AML-193 (cell line): ENCODE measurements at regions not wholly inside any gene's neighbourhood (a gene's known extent, or its start where the extent isn't known, plus 50 kb on each side); places are given as distances from the start of the nearest gene placed in this dataset.

ENCODE experiments used
- DNase-seq, 2 experiments: peaks; one replicate each; lab custom pipeline; 2025; lab: John Stamatoyannopoulos, UW

- no peak for DNase-seq
Observed at GRCh38 chr7:125033506-125033905, 103.9 kb upstream of the POT1 start.

- no peak for DNase-seq
Observed at GRCh38 chr7:125032943-125033342, 103.3 kb upstream of the POT1 start.

GRCh38 chr7:125030756-125031387 is 101.2 kb upstream of the POT1 start:
- no peak for DNase-seq

- DNase-seq, result no peak
Observed at GRCh38 chr7:125025620-125026019, 96.0 kb upstream of the POT1 start.

- no peak for DNase-seq
Observed at GRCh38 chr7:125020801-125021200, 91.2 kb upstream of the POT1 start.

GRCh38 chr7:125010540-125010939 is 80.9 kb upstream of the POT1 start:
- no peak for DNase-seq

GRCh38 chr7:124996778-124997177 is 67.2 kb upstream of the POT1 start:
- peak in 1 of 2 experiments; percentile 3 for DNase-seq

- no peak for DNase-seq
Observed at GRCh38 chr7:124992851-124993562, 63.4 kb upstream of the POT1 start.

GRCh38 chr7:124989911-124990310 is 60.3 kb upstream of the POT1 start:
- no peak for DNase-seq
